HG02981 (cell line): ENCODE measurements at regions not wholly inside any gene's neighbourhood (a gene's known extent, or its start where the extent isn't known, plus 50 kb on each side); places are given as distances from the start of the nearest gene placed in this dataset.
"Not testable (repeated sequence)": the region's sequence is repeated elsewhere in the genome, so short reads cannot be mapped to it uniquely, and the experiment has no call there.

ENCODE experiments used
- ATAC-seq: cut with Tn5 transposase; IDR thresholded peaks from one replicate; pipeline ENCODE4 v1.9.1; 2021; ENCODE audit warnings: mild to moderate bottlenecking, moderate library complexity; ENCODE audit not compliant: unreplicated experiment

DNA sequence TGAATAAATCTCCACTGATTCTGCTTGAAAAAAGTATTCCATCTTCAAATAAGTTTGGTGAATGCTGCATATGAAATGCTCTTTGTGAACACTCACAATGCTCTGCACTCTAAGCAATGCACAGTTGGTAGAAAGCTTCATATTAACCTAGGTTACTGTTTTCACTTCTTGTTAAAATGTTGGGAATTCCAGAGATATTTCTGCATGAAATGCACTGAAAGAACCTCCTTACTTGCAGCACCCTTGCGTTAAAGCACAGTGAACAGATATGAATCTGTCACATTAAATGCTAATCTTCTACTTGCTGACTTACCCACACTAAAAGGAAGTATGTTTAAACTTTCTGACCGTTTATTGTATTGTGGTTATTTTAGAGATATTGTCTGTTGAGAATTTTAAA lies 584.1 kb upstream of the NUDT12 start:
- no peak for ATAC-seq

DNA sequence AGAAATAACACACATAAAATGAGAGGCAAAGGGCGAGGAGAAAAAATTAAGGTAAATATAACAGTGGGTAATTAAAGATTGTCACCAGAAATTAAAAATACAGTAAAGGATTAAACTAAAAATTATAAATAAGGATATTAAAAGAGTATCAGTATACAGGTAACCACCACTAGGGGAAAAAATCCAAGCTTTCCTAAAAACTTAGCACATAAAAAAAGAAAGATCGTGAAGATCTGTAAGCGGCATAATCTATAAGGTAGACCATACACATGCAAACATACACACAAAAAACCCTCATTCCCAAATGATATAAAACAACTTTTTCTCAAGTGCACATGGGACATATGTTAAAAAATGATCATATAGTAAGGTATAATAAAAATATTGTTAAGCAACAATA lies 577.3 kb upstream of the NUDT12 start:
- no peak for ATAC-seq

DNA sequence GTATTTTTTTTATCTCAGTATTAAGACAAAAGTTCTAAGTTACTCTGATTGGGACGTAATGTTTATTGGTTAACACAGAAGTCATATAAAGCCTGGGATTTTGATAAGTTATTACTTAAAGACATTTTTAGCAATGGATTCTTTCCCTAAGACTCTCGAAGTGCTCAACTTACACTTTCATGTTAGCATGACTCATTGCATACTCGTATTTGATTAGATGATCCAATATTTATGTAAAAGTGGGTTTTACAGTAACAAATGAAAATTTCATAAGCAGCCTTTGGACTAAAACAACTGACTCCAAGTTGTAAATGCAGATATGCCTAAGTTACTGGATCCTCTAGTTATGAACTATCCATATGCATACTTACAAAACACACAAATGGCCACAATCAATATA lies 567.7 kb upstream of the NUDT12 start:
- ATAC-seq = no peak

GRCh38 chr5:104128348-104128747 lies 565.8 kb upstream of the NUDT12 start:
- ATAC-seq = no peak

DNA sequence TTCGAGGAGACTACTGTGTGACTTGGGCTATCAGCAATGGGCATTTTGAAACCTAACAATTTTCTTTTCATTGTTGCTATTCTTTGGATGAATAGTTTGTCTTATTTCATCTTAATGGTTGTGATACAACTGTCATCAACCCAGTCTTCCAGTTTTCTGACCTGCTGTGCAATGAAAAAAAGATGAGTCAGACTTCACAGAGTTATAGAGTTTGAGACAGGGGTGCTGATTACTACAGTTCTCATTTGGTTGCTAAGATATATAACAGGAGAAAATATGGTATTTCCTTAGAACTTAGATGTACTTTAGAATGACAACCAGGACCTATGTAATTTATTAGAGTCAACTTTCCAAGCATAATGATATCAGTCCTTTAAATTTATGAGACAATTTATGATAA lies 564.4 kb upstream of the NUDT12 start:
- no peak for ATAC-seq

- ATAC-seq = no peak
These were observed 556.9 kb upstream of the NUDT12 start for GRCh38 chr5:104119529-104119928.

DNA sequence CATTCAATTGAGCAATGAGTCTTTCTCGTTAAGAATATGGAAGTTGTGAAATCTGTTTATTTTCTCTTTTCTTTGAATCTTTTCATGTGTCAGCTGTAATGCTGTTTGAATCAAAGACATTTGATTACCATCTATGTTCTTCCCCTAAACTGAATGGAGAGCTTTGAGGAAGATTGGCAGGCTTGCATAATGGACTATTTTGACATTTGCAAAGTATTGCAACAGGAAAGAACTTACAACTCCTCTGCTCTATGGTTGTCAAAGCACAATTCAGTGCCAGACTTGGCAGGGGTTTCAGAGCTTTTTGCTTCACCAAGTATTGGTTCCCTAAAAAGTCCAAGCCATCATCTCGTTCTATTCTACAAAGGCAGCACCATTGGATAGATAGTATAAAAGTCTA lies 549.0 kb upstream of the NUDT12 start:
- ATAC-seq = no peak

DNA sequence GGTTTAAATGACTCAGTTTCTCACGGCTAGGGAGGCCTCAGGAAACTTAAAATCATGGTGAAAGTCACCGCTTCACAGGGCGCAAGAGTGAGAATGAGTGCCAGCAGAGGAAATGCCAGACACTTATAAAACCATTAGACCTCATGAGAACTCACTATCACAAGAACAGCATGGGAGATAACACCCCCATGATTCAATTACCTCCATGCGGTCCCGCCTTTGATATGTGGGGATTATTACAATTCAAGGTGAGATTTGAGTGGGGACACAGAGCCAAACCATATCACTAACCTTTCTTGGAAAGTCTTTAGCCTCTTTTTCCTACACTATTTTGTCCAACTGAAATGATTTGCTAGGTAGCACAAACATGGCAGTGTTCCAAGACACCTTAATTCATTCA lies 533.9 kb upstream of the NUDT12 start:
- no peak for ATAC-seq

GRCh38 chr5:104095527-104095926 lies 532.9 kb upstream of the NUDT12 start:
- ATAC-seq = no peak

DNA sequence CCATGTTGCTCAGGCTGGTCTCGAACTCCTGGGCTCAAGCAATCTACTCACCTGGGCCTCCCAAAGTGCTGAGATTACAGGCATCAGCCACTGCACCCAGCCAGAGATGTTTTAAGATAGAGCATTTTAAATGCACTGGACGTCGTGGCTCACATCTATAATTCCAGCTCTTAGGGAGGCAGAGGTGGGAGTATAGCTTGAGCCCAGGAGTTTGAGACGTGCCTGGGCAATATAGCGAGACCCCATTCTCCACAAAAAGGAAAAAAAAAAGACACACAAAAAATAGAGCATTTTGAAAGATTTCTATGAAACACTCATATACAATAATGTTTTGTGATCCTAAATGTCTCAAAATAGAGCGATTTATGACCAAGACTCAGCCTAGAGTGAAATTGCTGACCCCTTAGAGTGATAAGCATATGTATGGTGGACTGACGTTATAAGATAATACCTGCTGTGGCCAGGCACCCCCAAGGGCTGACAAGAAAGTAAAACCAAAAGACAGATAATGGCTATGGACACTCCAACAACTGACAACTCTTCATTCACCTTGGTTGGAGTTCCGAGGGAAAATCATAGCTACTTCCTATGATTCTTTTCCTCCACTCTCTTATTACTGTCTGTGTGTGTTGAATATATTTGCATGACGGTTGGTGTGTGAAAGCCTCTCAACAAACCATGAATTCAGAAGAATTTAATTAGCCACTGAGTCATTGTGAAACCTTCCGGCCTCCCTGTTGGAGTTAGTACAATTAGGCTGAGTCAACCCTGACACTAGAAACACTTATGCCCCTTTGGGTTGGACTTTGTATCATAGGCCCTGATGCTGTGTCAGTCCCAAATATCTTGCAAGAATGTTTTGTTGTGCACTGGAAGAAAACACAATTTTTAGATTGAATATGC lies 526.5 kb upstream of the NUDT12 start:
- ATAC-seq = no peak

- ATAC-seq = no peak
These were observed 522.3 kb upstream of the NUDT12 start for GRCh38 chr5:104084896-104085295.

- ATAC-seq = no peak
These were observed 520.2 kb upstream of the NUDT12 start for GRCh38 chr5:104082754-104083153.

DNA sequence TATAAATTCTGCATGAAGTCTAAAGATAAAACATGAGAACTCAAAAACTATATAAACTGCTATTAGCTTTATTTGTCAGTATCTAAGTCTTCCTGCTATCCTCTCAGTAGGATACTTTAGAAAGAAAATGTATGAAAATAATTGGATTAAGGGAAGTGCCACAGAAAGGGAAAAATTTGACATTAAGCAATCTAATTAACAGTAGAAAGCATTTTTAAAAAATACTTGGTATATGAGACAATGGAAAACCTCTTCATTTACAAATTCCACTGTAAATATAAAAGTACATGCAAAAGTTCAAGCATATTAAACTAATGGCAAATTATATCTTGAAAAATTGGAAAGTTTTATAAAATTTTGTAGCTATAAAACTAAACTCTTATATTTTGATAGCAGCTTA lies 518.6 kb upstream of the NUDT12 start:
- ATAC-seq = no peak

DNA sequence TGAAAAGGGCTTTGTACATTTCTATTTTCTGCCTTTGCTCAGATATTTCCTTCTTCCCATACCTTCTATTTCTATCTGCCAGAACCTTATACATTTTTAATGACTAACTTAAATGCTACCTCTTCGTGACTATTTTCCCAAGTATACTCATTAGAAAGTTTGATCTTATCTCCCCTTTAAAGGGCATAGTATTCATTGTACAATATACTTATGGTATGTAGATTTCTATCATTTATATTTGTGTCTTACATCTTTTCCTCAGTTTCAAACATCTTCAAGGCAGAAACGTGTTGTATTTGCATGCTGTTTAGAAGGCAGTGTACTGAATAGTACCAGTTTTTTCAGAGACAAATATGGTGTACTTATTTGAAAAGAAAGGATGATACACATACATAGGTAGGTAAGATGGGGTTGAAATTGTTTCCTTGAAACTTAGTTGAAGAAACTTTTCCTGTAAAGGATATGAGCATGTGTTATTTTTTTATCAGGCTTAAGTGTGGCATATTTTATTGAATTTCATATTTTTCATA lies 518.1 kb upstream of the NUDT12 start:
- ATAC-seq = no peak

DNA sequence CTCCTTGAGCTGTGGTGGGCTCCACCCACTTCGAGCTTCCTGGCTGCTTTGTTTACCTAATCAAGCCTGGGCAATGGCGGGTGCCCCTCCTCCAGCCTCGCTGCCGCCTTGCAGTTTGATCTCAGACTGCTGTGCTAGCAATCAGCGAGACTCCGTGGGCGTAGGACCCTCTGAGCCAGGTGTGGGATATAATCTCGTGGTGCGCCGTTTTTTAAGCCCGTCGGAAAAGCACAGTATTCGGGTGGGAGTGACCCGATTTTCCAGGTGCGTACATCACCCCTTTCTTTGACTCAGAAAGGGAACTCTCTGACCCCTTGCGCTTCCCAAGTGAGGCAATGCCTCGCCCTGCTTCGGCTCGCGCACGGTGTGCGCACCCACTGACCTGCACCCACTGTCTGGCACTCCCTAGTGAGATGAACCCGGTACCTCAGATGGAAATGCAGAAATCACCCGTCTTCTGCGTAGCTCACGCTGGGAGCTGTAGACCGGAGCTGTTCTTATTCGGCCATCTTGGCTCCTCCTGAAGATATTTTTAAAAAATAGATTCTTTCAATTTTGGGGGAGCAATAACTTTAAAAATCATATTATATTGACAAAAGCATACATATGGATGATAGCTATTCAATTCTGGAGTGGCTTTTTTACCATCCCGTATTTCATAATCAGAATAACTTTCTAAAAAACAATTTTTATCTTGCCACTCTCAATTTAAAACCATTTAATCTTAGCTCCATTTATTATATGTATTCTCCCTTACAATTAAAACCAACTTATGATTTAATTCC lies 517.5 kb upstream of the NUDT12 start:
- ATAC-seq = not testable (repeated sequence)

GRCh38 chr5:104071887-104072286 lies 509.3 kb upstream of the NUDT12 start:
- no peak for ATAC-seq

DNA sequence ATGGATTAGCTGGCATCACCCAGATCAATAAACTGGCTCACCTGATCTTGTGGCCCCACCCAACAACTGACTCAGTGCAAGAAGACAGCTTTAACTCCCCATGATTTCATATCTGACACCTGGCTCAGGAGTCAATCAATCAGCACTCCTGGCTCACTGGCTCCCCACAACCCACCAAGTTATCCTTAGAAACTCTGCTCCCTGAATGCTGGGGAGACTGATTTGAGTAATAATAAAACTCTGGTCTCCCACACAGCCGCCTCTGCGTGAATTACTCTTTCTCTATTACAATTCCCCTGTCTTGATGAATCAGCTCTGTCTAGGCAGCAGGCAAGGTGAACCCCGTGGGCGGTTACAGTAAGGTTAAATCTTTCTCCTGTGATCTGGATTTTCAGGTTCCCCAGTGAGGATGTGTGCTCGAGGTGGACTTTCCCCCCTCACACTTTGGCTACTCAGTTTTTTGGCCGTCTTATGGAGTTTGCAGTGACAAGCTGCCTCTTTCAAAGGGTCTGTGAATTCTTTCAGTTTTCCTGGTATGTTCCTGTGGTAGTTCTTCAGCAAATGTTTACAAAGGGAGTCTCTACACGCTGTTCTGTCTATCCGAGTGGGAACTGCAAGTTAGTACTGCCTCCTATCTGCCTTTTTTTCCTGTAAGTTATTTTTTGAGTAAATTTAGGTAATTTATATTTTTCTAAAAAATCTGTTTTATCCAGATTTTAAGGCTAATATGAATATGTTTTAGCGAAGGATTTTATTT lies 500.2 kb upstream of the NUDT12 start:
- ATAC-seq = no peak

GRCh38 chr5:104061707-104062106 lies 499.1 kb upstream of the NUDT12 start:
- ATAC-seq = no peak

GRCh38 chr5:104053353-104053649 lies 490.7 kb upstream of the NUDT12 start:
- ATAC-seq = no peak

DNA sequence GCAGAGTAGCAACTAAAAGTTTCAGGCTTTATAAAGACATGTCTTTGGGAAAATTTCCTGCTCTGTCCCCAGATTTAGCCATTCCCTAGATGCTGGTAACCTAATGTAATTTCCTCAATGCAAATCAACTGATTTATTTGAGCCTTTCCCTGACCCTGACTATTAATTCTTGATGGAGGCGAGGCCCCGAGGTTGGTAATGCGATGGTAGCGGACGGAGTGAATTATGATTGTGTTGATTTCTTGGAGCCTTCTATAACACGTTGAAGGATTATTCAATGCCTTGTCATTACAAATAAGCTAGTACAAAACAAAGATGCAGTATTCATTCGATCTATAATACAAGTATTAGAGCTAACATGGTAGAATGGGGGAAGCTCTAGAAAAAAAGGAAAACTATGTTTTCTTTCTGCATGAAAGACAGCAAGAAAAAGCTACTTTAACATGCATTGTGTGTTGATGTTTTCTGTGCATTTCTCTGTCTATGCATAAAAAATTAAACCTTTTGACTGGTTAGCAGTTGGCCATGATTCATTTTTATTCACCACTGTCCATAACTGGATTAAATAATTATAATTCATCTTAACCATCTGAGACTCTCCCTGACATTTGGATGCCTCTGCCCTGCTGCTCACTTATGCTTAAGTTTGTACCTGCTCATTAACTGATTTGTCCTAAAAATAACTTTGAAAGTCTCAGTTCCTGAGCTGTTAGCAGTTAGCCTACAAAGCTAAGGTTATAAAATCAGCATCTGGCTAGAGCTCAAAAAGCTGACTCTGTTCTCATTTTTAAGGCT lies 490.2 kb upstream of the NUDT12 start:
- ATAC-seq = no peak

DNA sequence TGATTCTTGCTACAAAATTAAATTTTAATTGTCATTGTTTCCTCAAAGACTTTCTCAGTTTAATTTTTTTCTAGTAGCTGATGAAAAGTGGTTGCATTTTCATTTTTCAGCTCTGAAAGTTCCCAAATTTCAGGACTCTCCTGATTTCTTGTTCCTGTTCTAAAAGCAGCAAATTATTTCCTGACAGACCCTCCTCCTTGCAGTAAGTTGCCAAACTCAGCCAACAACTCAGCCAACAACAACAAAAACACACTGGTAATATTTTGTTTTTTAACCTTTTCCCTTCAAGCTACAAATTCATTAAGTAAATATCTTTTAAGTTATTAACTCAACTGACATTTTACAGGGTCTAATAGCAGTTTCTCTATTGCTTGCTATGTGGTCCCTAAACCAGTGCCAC lies 487.8 kb upstream of the NUDT12 start:
- no peak for ATAC-seq
